Mesenchymal stem cell (in vitro differentiated cells and primary cell): ENCODE measurements at regions not wholly inside any gene's neighbourhood (a gene's known extent, or its start where the extent isn't known, plus 50 kb on each side); places are given as distances from the start of the nearest gene placed in this dataset.
"Not testable (repeated sequence)": the region's sequence is repeated elsewhere in the genome, so short reads cannot be mapped to it uniquely, and the experiment has no call there.

ENCODE experiments used
- DNase-seq: peaks from one replicate; pipeline ENCODE4 v3.0.0-alpha.2; 2013
- H2AFZ ChIP-seq: one replicate; pipeline ENCODE4 v1.6.1; 2013; ENCODE audit warnings: low read depth, mild to moderate bottlenecking, control low read depth, inconsistent platforms, low read length, moderate library complexity
- H2AK5ac ChIP-seq: 2 replicates; pipeline ENCODE4 v1.6.1; 2013; ENCODE audit warnings: low read length, moderate library complexity, mild to moderate bottlenecking, inconsistent platforms; ENCODE audit not compliant: severe bottlenecking
- H2BK120ac ChIP-seq: one replicate; pipeline ENCODE4 v1.6.1; 2013; ENCODE audit warnings: low read depth, mild to moderate bottlenecking, inconsistent platforms, low read length, moderate library complexity
- H2BK12ac ChIP-seq, 2 experiments: one replicate each; pipeline ENCODE4 v1.6.1; 2013; ENCODE audit warnings: inconsistent platforms in 2 of 2, low read length in 2 of 2, mild to moderate bottlenecking in 2 of 2, moderate library complexity in 2 of 2, control low read depth in 1 of 2
- H2BK15ac ChIP-seq: one replicate; pipeline ENCODE4 v1.6.1; 2013; ENCODE audit warnings: mild to moderate bottlenecking, low read depth, inconsistent platforms; ENCODE audit not compliant: poor library complexity, severe bottlenecking
- H2BK5ac ChIP-seq: 2 replicates; pipeline ENCODE4 v1.6.1; 2013; ENCODE audit warnings: low read depth, mild to moderate bottlenecking, low read length, control low read depth, inconsistent platforms; ENCODE audit not compliant: poor library complexity, severe bottlenecking
- H3K14ac ChIP-seq, 2 experiments: one replicate each; pipeline ENCODE4 v1.6.1; 2013; ENCODE audit warnings: inconsistent platforms in 2 of 2, low read length in 2 of 2, control low read depth in 1 of 2, mild to moderate bottlenecking in 1 of 2, moderate library complexity in 1 of 2
- H3K18ac ChIP-seq, 2 experiments: one replicate each; pipeline ENCODE4 v1.6.1; 2013; ENCODE audit warnings: inconsistent platforms in 2 of 2, low read length in 2 of 2, control low read depth in 1 of 2, low read depth in 1 of 2, mild to moderate bottlenecking in 1 of 2
- H3K23ac ChIP-seq, 2 experiments: one replicate each; pipeline ENCODE4 v1.6.1; 2013; ENCODE audit warnings: inconsistent platforms in 2 of 2, low read length in 2 of 2, mild to moderate bottlenecking in 2 of 2, moderate library complexity in 2 of 2, control low read depth in 1 of 2
- H3K27ac ChIP-seq: 2 replicates; pipeline ENCODE4 v1.5.1; 2013; ENCODE audit warnings: mild to moderate bottlenecking, moderate library complexity, low read length, control low read depth, inconsistent platforms; ENCODE audit not compliant: poor library complexity, severe bottlenecking
- H3K27me3 ChIP-seq, 2 experiments: 2 replicates each; pipeline versions ENCODE4 v1.6.1 to v1.7.0; 2013; ENCODE audit warnings: low read length in 2 of 2, mild to moderate bottlenecking in 2 of 2, moderate library complexity in 2 of 2, control low read depth in 1 of 2, inconsistent platforms in 1 of 2; ENCODE audit not compliant: control insufficient read depth in 1 of 2, insufficient read depth in 1 of 2
- H3K36me3 ChIP-seq, 2 experiments: 2 replicates each; pipeline versions ENCODE4 v1.6.1 to v1.7.0; 2013; ENCODE audit warnings: low read length in 2 of 2, control low read depth in 1 of 2, inconsistent platforms in 1 of 2, low read depth in 1 of 2, mild to moderate bottlenecking in 1 of 2; ENCODE audit not compliant: insufficient read depth in 2 of 2, control insufficient read depth in 1 of 2
- H3K4ac ChIP-seq, 2 experiments: one replicate each; pipeline ENCODE4 v1.6.1; 2013; ENCODE audit warnings: inconsistent platforms in 2 of 2, low read length in 2 of 2, mild to moderate bottlenecking in 2 of 2, moderate library complexity in 2 of 2, control low read depth in 1 of 2, low read depth in 1 of 2
- H3K4me1 ChIP-seq: 2 replicates; pipeline ENCODE4 v1.6.1; 2013; ENCODE audit warnings: low read depth, low read length, control low read depth; ENCODE audit not compliant: control insufficient read depth, insufficient read depth
- H3K4me2 ChIP-seq: 2 replicates; pipeline ENCODE4 v1.6.1; 2013; ENCODE audit warnings: low read length, mild to moderate bottlenecking, inconsistent platforms; ENCODE audit not compliant: poor library complexity, severe bottlenecking
- H3K4me3 ChIP-seq, 2 experiments: 2 replicates each; pipeline versions ENCODE4 v1.5.1 to v1.7.0; 2013; ENCODE audit warnings: low read length in 2 of 2, mild to moderate bottlenecking in 2 of 2, control low read depth in 1 of 2, low read depth in 1 of 2; ENCODE audit not compliant: insufficient read depth in 1 of 2
- H3K79me1 ChIP-seq: replicated peaks from 2 replicates; pipeline ENCODE4 v1.6.1; 2013; ENCODE audit warnings: mild to moderate bottlenecking, control low read depth, low read length, inconsistent platforms; ENCODE audit not compliant: poor library complexity, severe bottlenecking
- H3K9ac ChIP-seq: 2 replicates; pipeline ENCODE4 v1.7.0; 2013; ENCODE audit warnings: mild to moderate bottlenecking, low read length, moderate library complexity
- H3K9me3 ChIP-seq: 2 replicates; pipeline ENCODE4 v1.7.0; 2013; ENCODE audit warnings: mild to moderate bottlenecking, low read length; ENCODE audit not compliant: control insufficient read depth
- H4K8ac ChIP-seq: one replicate; pipeline ENCODE4 v1.6.1; 2013; ENCODE audit warnings: inconsistent platforms, mild to moderate bottlenecking, low read length, moderate library complexity
- H4K91ac ChIP-seq: one replicate; pipeline ENCODE4 v1.6.1; 2013; ENCODE audit warnings: mild to moderate bottlenecking, low read length, inconsistent platforms
- WGBS: methylation state at CpG from one replicate; pipeline ENCODE4 v1.1.7; 2013; ENCODE audit warnings: mixed read lengths; 5-methylcytosine and 5-hydroxymethylcytosine counted together

- not testable (repeated sequence) for H3K4me2 ChIP-seq, H3K4me1 ChIP-seq, H3K27me3 ChIP-seq, H3K9ac ChIP-seq, H2BK12ac ChIP-seq, H2BK5ac ChIP-seq, H2BK15ac ChIP-seq, H3K9me3 ChIP-seq, H2BK120ac ChIP-seq, H3K36me3 ChIP-seq, H3K23ac ChIP-seq, H2AK5ac ChIP-seq, H3K27ac ChIP-seq, H3K79me1 ChIP-seq, H3K14ac ChIP-seq, H3K18ac ChIP-seq, DNase-seq, H2AFZ ChIP-seq, H3K4ac ChIP-seq, H3K4me3 ChIP-seq, H4K91ac ChIP-seq, H4K8ac ChIP-seq
- 79% methylated on average over 9 of the region's 9 CpGs for WGBS
These were observed 1027.3 kb downstream of the DNAJB9 start for GRCh38 chr7:109596948-109597347.

DNA sequence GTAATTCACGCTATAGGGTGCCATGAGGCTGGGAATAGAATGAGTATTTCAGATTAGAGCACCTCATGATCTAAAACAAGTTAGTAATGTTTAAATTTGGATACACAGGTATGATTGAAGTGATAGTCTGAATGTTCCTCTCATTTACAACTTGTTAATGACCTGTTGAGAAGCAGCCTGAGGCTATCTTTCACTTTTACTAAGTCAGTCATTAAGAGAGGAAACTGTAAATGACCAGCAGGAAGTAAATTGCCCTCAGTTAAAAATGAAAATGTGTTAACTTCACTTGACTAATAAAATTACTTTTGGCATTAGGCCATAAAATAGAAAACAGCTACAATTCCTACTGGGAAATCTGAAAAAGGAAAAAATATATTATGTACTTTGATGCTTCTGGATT, 1042.0 kb downstream of the DNAJB9 start:
- Histone ChIP-seq H3K14ac (no peak overlapping the region), H3K79me1 (no peaks in the 10 kb centered on the region), H3K9ac (no peak overlapping the region), H3K27me3 (no peaks in the 10 kb centered on the region), H3K23ac (no peak overlapping the region), H2AK5ac (no peak overlapping the region), H2AFZ (no peak overlapping the region), H3K36me3 (no peaks in the 10 kb centered on the region), H3K4me1 (no peaks in the 10 kb centered on the region), H3K9me3 (peaks cover 3% of the 10 kb centered on the region), H2BK15ac (no peak overlapping the region), H3K4ac (no peak overlapping the region), H2BK12ac (no peak overlapping the region), H3K4me3 (no peak overlapping the region), H3K27ac (no peak overlapping the region), H3K4me2 (no peak overlapping the region), H3K18ac (no peak overlapping the region), H2BK120ac (no peak overlapping the region), H4K8ac (no peak overlapping the region), H2BK5ac (no peak overlapping the region), H4K91ac (no peak overlapping the region)
- DNase-seq, result no peak
- WGBS, result 100% methylated on average over 1 of the region's 1 CpG

DNA sequence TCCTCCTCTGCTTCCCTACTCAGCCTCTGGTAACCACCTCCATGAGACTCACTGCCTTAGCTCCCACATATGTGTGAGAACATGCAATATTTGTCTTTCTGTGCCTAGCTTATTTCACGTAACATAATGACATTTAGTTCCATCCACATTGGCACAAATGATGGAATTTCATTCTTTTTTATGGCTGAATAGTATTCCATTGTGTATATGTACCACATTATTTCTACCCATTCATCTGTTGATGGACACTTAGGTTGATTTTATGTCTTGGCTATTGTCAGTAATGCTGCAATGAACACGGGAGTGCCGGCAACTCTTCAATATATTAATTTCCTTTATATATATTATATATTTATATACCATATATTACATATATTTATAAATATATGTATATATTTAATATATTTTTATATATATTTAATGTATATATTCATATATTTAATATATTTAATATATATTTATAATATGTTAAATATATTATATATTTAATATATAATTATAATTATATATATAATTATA, 1046.9 kb downstream of the DNAJB9 start:
- H3K9ac ChIP-seq, result no peak overlapping the region
- no peak overlapping the region for H3K27ac ChIP-seq
- H3K27me3 ChIP-seq, result no peaks in the 10 kb centered on the region
- H2BK120ac ChIP-seq, result no peak overlapping the region
- H4K8ac ChIP-seq, result no peak overlapping the region
- WGBS, result no CpG with 5 or more reads among the region's 3 CpGs
- no peak overlapping the region for H3K14ac ChIP-seq
- no peak overlapping the region for H3K18ac ChIP-seq
- H3K4me3 ChIP-seq, result no peak overlapping the region
- H3K36me3 ChIP-seq, result no peaks in the 10 kb centered on the region
- no peak for DNase-seq
- H2BK15ac ChIP-seq, result no peak overlapping the region
- H3K4me1 ChIP-seq, result no peaks in the 10 kb centered on the region
- H3K4ac ChIP-seq, result no peak overlapping the region
- H3K79me1 ChIP-seq, result no peaks in the 10 kb centered on the region
- no peak overlapping the region for H3K4me2 ChIP-seq
- H2AFZ ChIP-seq, result no peak overlapping the region
- no peak overlapping the region for H2BK5ac ChIP-seq
- H4K91ac ChIP-seq, result no peak overlapping the region
- no peaks in the 10 kb centered on the region for H3K9me3 ChIP-seq
- no peak overlapping the region for H3K23ac ChIP-seq
- no peak overlapping the region for H2BK12ac ChIP-seq
- H2AK5ac ChIP-seq, result no peak overlapping the region

DNA sequence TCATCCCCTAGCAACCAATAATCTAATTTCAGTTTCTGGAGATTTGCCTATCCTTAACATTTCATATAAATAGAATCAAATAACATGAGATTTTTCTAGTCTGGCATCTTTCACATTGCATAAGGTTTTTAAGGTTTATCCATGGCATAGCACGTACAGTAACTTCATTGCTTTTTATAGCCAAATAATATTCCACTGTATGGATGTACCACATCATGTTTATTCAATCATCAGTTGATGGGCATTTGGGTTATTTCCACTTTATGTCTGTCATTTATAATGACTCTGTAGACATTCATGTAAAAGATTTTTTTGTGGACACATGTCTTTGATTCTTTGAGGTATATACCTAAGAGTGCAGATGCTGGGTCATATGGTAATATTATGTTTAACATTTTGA, 1052.6 kb downstream of the DNAJB9 start:
- H3K27me3 ChIP-seq, result no peaks in the 10 kb centered on the region
- H3K18ac ChIP-seq, result no peak overlapping the region
- H3K4ac ChIP-seq, result no peak overlapping the region
- H3K36me3 ChIP-seq, result no peaks in the 10 kb centered on the region
- no peak overlapping the region for H2BK5ac ChIP-seq
- no peak overlapping the region for H4K8ac ChIP-seq
- H2BK15ac ChIP-seq, result no peak overlapping the region
- DNase-seq, result no peak
- no peak overlapping the region for H3K27ac ChIP-seq
- H3K4me1 ChIP-seq, result no peaks in the 10 kb centered on the region
- no peaks in the 10 kb centered on the region for H3K79me1 ChIP-seq
- WGBS, result 100% methylated on average over 1 of the region's 1 CpG
- H3K9me3 ChIP-seq, result peaks cover 2% of the 10 kb centered on the region
- no peak overlapping the region for H4K91ac ChIP-seq
- H3K9ac ChIP-seq, result no peak overlapping the region
- no peak overlapping the region for H2AK5ac ChIP-seq
- no peak overlapping the region for H2BK120ac ChIP-seq
- no peak overlapping the region for H3K23ac ChIP-seq
- no peak overlapping the region for H2BK12ac ChIP-seq
- H3K4me3 ChIP-seq, result no peak overlapping the region
- no peak overlapping the region for H3K4me2 ChIP-seq
- H2AFZ ChIP-seq, result no peak overlapping the region
- no peak overlapping the region for H3K14ac ChIP-seq
